GM23338 (cell line): ENCODE measurements at regions not wholly inside any gene's neighbourhood (a gene's known extent, or its start where the extent isn't known, plus 50 kb on each side); places are given as distances from the start of the nearest gene placed in this dataset.

Source experiments
- ATAC-seq: fragments of 200-7000 bp; cut with Tn5 transposase; 3 replicates; pipeline ENCODE4 v1.9.1; 2020
- DNase-seq: peaks from one replicate; pipeline ENCODE4 v3.0.0-alpha.2; 2015; ENCODE audit warnings: low spot score
- H2AFZ ChIP-seq: fragments of 200-600 bp; sonication (generic); 2 replicates; pipeline ENCODE4 v1.8.0; 2016; ENCODE audit warnings: antibody characterized with exemption, mild to moderate bottlenecking, moderate library complexity
- H3F3A ChIP-seq: fragments of 200-600 bp; sonication (generic); replicated peaks from 2 replicates; pipeline ENCODE4 v1.8.0; 2017; ENCODE audit warnings: antibody characterized with exemption, mixed run types, low read depth
- H3K27ac ChIP-seq: fragments of 200-600 bp; sonication (generic); 2 replicates; pipeline ENCODE4 v1.6.1; 2016; ENCODE audit warnings: low read depth
- H3K27me3 ChIP-seq: fragments of 200-600 bp; sonication (generic); 2 replicates; pipeline ENCODE4 v1.8.0; 2016; ENCODE audit warnings: mild to moderate bottlenecking, mixed run types, moderate library complexity; ENCODE audit not compliant: insufficient read depth
- H3K36me3 ChIP-seq: fragments of 200-600 bp; sonication (generic); 2 replicates; pipeline ENCODE4 v1.8.0; 2016; ENCODE audit warnings: mild to moderate bottlenecking; ENCODE audit not compliant: insufficient read depth
- H3K4me1 ChIP-seq: fragments of 200-600 bp; sonication (generic); 2 replicates; pipeline ENCODE4 v1.8.0; 2016; ENCODE audit warnings: mild to moderate bottlenecking, moderate library complexity; ENCODE audit not compliant: insufficient read depth
- H3K4me2 ChIP-seq: fragments of 200-600 bp; sonication (generic); 2 replicates; pipeline ENCODE4 v1.7.1; 2017; ENCODE audit warnings: mixed run types
- H3K4me3 ChIP-seq: fragments of 200-600 bp; sonication (generic); 2 replicates; pipeline ENCODE4 v1.6.1; 2016; ENCODE audit warnings: mixed run types
- H3K79me2 ChIP-seq: fragments of 200-600 bp; sonication (generic); replicated peaks from 2 replicates; pipeline ENCODE4 v1.8.0; 2017; ENCODE audit warnings: mild to moderate bottlenecking; ENCODE audit not compliant: insufficient read depth
- H3K9me2 ChIP-seq: fragments of 200-600 bp; sonication (generic); 2 replicates; pipeline ENCODE4 v1.8.0; 2017; ENCODE audit not compliant: insufficient read depth
- H4K20me1 ChIP-seq: fragments of 200-600 bp; sonication (generic); replicated peaks from 2 replicates; pipeline ENCODE4 v1.8.0; 2017; ENCODE audit warnings: mild to moderate bottlenecking; ENCODE audit not compliant: insufficient read depth
- H3K27ac Mint-ChIP-seq: 2 replicates; pipeline ENCODE4 v1.8.0; 2020; ENCODE audit warnings: inconsistent platforms, mild to moderate bottlenecking, moderate library complexity, mixed read lengths
- H3K27me3 Mint-ChIP-seq: 3 replicates; pipeline ENCODE4 v1.8.0; 2022; ENCODE audit warnings: low read depth, mild to moderate bottlenecking, moderate library complexity, mixed read lengths, inconsistent platforms; ENCODE audit not compliant: insufficient read depth, poor library complexity
- H3K36me3 Mint-ChIP-seq: 3 replicates; pipeline ENCODE4 v1.8.0; 2021; ENCODE audit warnings: low read depth, mild to moderate bottlenecking, inconsistent platforms, moderate library complexity, mixed read lengths
- H3K4me1 Mint-ChIP-seq: 3 replicates; pipeline ENCODE4 v1.8.0; 2020; ENCODE audit warnings: mild to moderate bottlenecking, inconsistent platforms, mixed read lengths
- H3K4me3 Mint-ChIP-seq: 3 replicates; pipeline ENCODE4 v1.8.0; 2021; ENCODE audit warnings: moderate library complexity, mild to moderate bottlenecking, inconsistent platforms, mixed read lengths
- H3K9me3 Mint-ChIP-seq: 3 replicates; pipeline ENCODE4 v1.8.0; 2020; ENCODE audit warnings: moderate library complexity, mild to moderate bottlenecking, inconsistent platforms, mixed read lengths
- CREB1 ChIP-seq: fragments of 250-450 bp; sonication (Bioruptor Pico); IDR thresholded peaks from 2 replicates; pipeline ENCODE4 v1.5.0; 2020; ENCODE audit warnings: low read depth, mild to moderate bottlenecking, moderate library complexity
- ETS1 ChIP-seq: IDR thresholded peaks from 2 replicates; pipeline ENCODE4 v1.6.1; 2016; ENCODE audit warnings: antibody characterized with exemption
- EZH2 ChIP-seq: fragments of 200-600 bp; sonication (generic); IDR thresholded peaks from one replicate; pipeline ENCODE4 v1.8.0; 2017; ENCODE audit warnings: antibody characterized with exemption, mild to moderate bottlenecking, low read depth; ENCODE audit not compliant: unreplicated experiment
- EZH2phosphoT487 ChIP-seq: fragments of 200-600 bp; sonication (generic); IDR thresholded peaks from one replicate; pipeline ENCODE4 v1.8.1; 2018; ENCODE audit warnings: antibody characterized with exemption; ENCODE audit not compliant: unreplicated experiment
- JUNB ChIP-seq: IDR thresholded peaks from one replicate; pipeline ENCODE4 v1.6.1; 2016; ENCODE audit warnings: antibody characterized with exemption; ENCODE audit not compliant: unreplicated experiment
- NANOG ChIP-seq: IDR thresholded peaks from 2 replicates; pipeline ENCODE4 v1.6.1; 2016; ENCODE audit warnings: antibody characterized with exemption, borderline replicate concordance
- POLR2AphosphoS5 ChIP-seq: IDR thresholded peaks from 2 replicates; pipeline ENCODE4 v1.6.1; 2016; ENCODE audit warnings: antibody characterized with exemption, low read depth
- STAT1 ChIP-seq: IDR thresholded peaks from one replicate; pipeline ENCODE4 v1.6.1; 2016; ENCODE audit warnings: antibody characterized with exemption; ENCODE audit not compliant: unreplicated experiment
- ZNF331 ChIP-seq: fragments of 250-450 bp; sonication (Bioruptor Pico); IDR thresholded peaks from 2 replicates; pipeline ENCODE4 v1.5.0; 2020; ENCODE audit warnings: low read depth, mild to moderate bottlenecking, moderate library complexity
- TF ChIP-seq, protein P1 (sequence below), 2 experiments: fragments of 200-600 bp in 1 of 2; sonication (generic) in 1 of 2; conservative IDR thresholded peaks; 2 replicates each; pipeline versions ENCODE4 v1.5.1 to v1.6.1; 2016 to 2017; ENCODE audit warnings: antibody characterized with exemption in 2 of 2, low read depth in 2 of 2, mild to moderate bottlenecking in 2 of 2, moderate library complexity in 1 of 2
- TF ChIP-seq, protein P2 (sequence below): IDR thresholded peaks from one replicate; pipeline ENCODE4 v1.6.1; 2018; ENCODE audit warnings: antibody characterized with exemption; ENCODE audit not compliant: unreplicated experiment

GRCh38 chr1:8093221-8093980, 67.3 kb upstream of the ERRFI1 start (continued):
- TF ChIP-seq ETS1 = no peak
- TF ChIP-seq, protein P1, sequence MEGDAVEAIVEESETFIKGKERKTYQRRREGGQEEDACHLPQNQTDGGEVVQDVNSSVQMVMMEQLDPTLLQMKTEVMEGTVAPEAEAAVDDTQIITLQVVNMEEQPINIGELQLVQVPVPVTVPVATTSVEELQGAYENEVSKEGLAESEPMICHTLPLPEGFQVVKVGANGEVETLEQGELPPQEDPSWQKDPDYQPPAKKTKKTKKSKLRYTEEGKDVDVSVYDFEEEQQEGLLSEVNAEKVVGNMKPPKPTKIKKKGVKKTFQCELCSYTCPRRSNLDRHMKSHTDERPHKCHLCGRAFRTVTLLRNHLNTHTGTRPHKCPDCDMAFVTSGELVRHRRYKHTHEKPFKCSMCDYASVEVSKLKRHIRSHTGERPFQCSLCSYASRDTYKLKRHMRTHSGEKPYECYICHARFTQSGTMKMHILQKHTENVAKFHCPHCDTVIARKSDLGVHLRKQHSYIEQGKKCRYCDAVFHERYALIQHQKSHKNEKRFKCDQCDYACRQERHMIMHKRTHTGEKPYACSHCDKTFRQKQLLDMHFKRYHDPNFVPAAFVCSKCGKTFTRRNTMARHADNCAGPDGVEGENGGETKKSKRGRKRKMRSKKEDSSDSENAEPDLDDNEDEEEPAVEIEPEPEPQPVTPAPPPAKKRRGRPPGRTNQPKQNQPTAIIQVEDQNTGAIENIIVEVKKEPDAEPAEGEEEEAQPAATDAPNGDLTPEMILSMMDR (conservative IDR thresholded peaks at IDR 0.05; ENCODE audit: low read depth in 2 of 2) = no peak
- TF ChIP-seq NANOG = no peak
- TF ChIP-seq, protein P2, sequence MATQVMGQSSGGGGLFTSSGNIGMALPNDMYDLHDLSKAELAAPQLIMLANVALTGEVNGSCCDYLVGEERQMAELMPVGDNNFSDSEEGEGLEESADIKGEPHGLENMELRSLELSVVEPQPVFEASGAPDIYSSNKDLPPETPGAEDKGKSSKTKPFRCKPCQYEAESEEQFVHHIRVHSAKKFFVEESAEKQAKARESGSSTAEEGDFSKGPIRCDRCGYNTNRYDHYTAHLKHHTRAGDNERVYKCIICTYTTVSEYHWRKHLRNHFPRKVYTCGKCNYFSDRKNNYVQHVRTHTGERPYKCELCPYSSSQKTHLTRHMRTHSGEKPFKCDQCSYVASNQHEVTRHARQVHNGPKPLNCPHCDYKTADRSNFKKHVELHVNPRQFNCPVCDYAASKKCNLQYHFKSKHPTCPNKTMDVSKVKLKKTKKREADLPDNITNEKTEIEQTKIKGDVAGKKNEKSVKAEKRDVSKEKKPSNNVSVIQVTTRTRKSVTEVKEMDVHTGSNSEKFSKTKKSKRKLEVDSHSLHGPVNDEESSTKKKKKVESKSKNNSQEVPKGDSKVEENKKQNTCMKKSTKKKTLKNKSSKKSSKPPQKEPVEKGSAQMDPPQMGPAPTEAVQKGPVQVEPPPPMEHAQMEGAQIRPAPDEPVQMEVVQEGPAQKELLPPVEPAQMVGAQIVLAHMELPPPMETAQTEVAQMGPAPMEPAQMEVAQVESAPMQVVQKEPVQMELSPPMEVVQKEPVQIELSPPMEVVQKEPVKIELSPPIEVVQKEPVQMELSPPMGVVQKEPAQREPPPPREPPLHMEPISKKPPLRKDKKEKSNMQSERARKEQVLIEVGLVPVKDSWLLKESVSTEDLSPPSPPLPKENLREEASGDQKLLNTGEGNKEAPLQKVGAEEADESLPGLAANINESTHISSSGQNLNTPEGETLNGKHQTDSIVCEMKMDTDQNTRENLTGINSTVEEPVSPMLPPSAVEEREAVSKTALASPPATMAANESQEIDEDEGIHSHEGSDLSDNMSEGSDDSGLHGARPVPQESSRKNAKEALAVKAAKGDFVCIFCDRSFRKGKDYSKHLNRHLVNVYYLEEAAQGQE = no peak
- no peak for TF ChIP-seq JUNB
- TF ChIP-seq CREB1 (CRISPR knock-in tag) = no peak
- no peak for TF ChIP-seq EZH2
- TF ChIP-seq POLR2AphosphoS5 = no peak

DNA sequence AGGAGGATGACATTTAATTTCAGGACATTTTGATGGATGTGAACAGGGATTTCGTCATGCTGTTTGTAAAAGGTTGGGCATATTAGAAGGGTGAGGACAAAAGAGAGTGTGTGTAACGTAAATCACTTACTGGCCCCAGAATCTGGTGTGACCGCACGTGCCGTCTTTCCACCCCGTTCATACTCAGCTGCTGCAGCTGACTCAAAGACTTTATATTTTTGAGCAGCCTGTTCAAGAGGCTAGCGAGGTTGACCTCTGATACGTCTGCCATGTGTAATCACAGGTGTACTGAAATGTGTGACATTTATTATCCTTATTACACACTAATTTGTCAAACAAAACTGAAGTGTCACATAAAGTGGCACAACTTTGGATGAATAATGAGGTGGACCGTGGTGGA, 66.5 kb upstream of the ERRFI1 start:
- Mint-ChIP-seq H3K9me3 (no peaks in the 10 kb centered on the region), H3K27ac (no peak overlapping the region), H3K36me3 (no peaks in the 10 kb centered on the region), H3K4me1 (peaks cover 5% of the 10 kb centered on the region), H3K4me3 (no peak overlapping the region), H3K27me3 (peaks cover 4% of the 10 kb centered on the region)
- Histone ChIP-seq H3F3A (no peaks in the 10 kb centered on the region), H4K20me1 (no peaks in the 10 kb centered on the region), H3K4me2 (no peak overlapping the region), H3K27ac (no peak overlapping the region), H3K4me1 (no peaks in the 10 kb centered on the region), H3K36me3 (no peaks in the 10 kb centered on the region), H3K27me3 (no peaks in the 10 kb centered on the region), H2AFZ (no peak overlapping the region), H3K4me3 (no peak overlapping the region), H3K9me2 (0 out of 2 replicates have a peak, but pooled peaks cover 4% of the 10 kb centered on the region), H3K79me2 (no peaks in the 10 kb centered on the region)
- ATAC-seq (no peak), DNase-seq (no peak)
- TF ChIP-seq CREB1 (CRISPR knock-in tag) (no peak), EZH2 (no peak), ZNF331 (no peak), STAT1 (no peak), NANOG (no peak), EZH2phosphoT487 (no peak), ETS1 (no peak), POLR2AphosphoS5 (no peak)
- TF ChIP-seq, protein P2 = no peak
